Small intestine (tissue), 7 donors: ENCODE measurements at regions not wholly inside any gene's neighbourhood (a gene's known extent, or its start where the extent isn't known, plus 50 kb on each side); places are given as distances from the start of the nearest gene placed in this dataset.

ENCODE experiments used
- DNase-seq, 2 donors: peaks; one replicate each; pipeline versions ENCODE4 v3.0.0 to v3.0.0-alpha.2; 2013
- FAIRE-seq: peaks from 2 replicates; lab custom pipeline; 2012; peaks lifted over from hg19 to GRCh38; lab: Jason Lieb, UNC
- H3K27ac ChIP-seq, 3 donors: one replicate each; pipeline ENCODE4 v1.5.1; 2013; ENCODE audit warnings: low read length in 2 of 3, mild to moderate bottlenecking in 2 of 3, control low read depth in 1 of 3, inconsistent platforms in 1 of 3, low read depth in 1 of 3, moderate library complexity in 1 of 3
- H3K27me3 ChIP-seq, 3 donors: one replicate each; pipeline ENCODE4 v1.6.1; 2013; ENCODE audit warnings: low read length in 3 of 3, inconsistent platforms in 1 of 3; ENCODE audit not compliant: control insufficient read depth in 3 of 3, insufficient read depth in 3 of 3
- H3K36me3 ChIP-seq, 3 donors: one replicate each; pipeline ENCODE4 v1.6.1; 2013; ENCODE audit warnings: low read length in 3 of 3, inconsistent platforms in 1 of 3, low read depth in 1 of 3, mild to moderate bottlenecking in 1 of 3, moderate library complexity in 1 of 3; ENCODE audit not compliant: control insufficient read depth in 3 of 3, insufficient read depth in 2 of 3
- H3K4me1 ChIP-seq, 3 donors: one replicate each; pipeline ENCODE4 v1.6.1; 2013; ENCODE audit warnings: low read length in 2 of 3, inconsistent platforms in 1 of 3, low read depth in 1 of 3, mild to moderate bottlenecking in 1 of 3, moderate library complexity in 1 of 3; ENCODE audit not compliant: control insufficient read depth in 3 of 3, insufficient read depth in 2 of 3
- H3K4me3 ChIP-seq, 3 donors: one replicate each; pipeline ENCODE4 v1.5.1; 2013; ENCODE audit warnings: low read length in 3 of 3, control low read depth in 1 of 3, inconsistent platforms in 1 of 3, low read depth in 1 of 3, mild to moderate bottlenecking in 1 of 3, moderate library complexity in 1 of 3
- H3K9me3 ChIP-seq, 2 donors: one replicate each; pipeline ENCODE4 v1.6.1; 2013; ENCODE audit warnings: low read depth in 1 of 2, low read length in 1 of 2; ENCODE audit not compliant: control insufficient read depth in 2 of 2, insufficient read depth in 1 of 2
- WGBS, 3 donors: extraction: QIAGEN DNeasy Blood & Tissue Kit; methylation state at CpG; one replicate each; pipeline ENCODE4 v1.1.7; 2013; 5-methylcytosine and 5-hydroxymethylcytosine counted together
- donor health status: healthy with polysubstance abuse.
- donor health status: control.
- donor health status: control.
- donor health status: Bipolar disorder and iron deficiency.
- donor health status: healthy.

- DNase-seq (no peak), FAIRE-seq (no peak)
- Histone ChIP-seq H3K4me3 (no peak overlapping the region), H3K9me3 (no peaks in the 10 kb centered on the region), H3K27me3 (peaks cover 0 to 3% (median 0%) of the 10 kb centered on the region in 3 donors), H3K27ac (no peak overlapping the region), H3K36me3 (no peaks in the 10 kb centered on the region), H3K4me1 (no peaks in the 10 kb centered on the region)
- WGBS, 3 donors = 26 to 57% (median 50%) methylated on average over 12 of the region's 12 CpGs
Observed at GRCh38 chr6:3943331-3943765, 94.2 kb downstream of the FAM50B start.

GRCh38 chr6:3944246-3944645 lies 95.1 kb downstream of the FAM50B start:
- no peak overlapping the region for H3K27ac ChIP-seq
- WGBS, 3 donors = 76 to 86% (median 81%) methylated on average over 5 of the region's 5 CpGs
- no peaks in the 10 kb centered on the region for H3K36me3 ChIP-seq
- H3K9me3 ChIP-seq = no peaks in the 10 kb centered on the region
- FAIRE-seq = no peak
- no peak for DNase-seq
- H3K4me3 ChIP-seq = no peak overlapping the region
- H3K4me1 ChIP-seq = no peaks in the 10 kb centered on the region
- peaks cover 0 to 3% (median 0%) of the 10 kb centered on the region in 3 donors for H3K27me3 ChIP-seq

GRCh38 chr6:3946778-3947177 lies 97.6 kb downstream of the FAM50B start:
- WGBS, 3 donors = 76 to 83% (median 82%) methylated on average over 12 of the region's 12 CpGs
- H3K9me3 ChIP-seq = no peaks in the 10 kb centered on the region
- no peak overlapping the region for H3K27ac ChIP-seq
- H3K4me1 ChIP-seq = no peaks in the 10 kb centered on the region
- H3K36me3 ChIP-seq = no peaks in the 10 kb centered on the region
- DNase-seq (no peak), FAIRE-seq (no peak)
- H3K27me3 ChIP-seq = peaks cover 0 to 3% (median 0%) of the 10 kb centered on the region in 3 donors
- H3K4me3 ChIP-seq = no peak overlapping the region

GRCh38 chr6:3948866-3949265 lies 99.7 kb downstream of the FAM50B start:
- FAIRE-seq = no peak
- 83 to 91% (median 86%) methylated on average over 4 of the region's 4 CpGs for WGBS, 3 donors
- Histone ChIP-seq H3K27ac (no peak overlapping the region), H3K9me3 (no peaks in the 10 kb centered on the region), H3K36me3 (no peaks in the 10 kb centered on the region), H3K27me3 (no peaks in the 10 kb centered on the region), H3K4me3 (no peak overlapping the region), H3K4me1 (no peaks in the 10 kb centered on the region)
- no peak for DNase-seq

- H3K4me3 ChIP-seq = no peak overlapping the region
- H3K4me1 ChIP-seq = no peaks in the 10 kb centered on the region
- DNase-seq (no peak), FAIRE-seq (no peak)
- H3K36me3 ChIP-seq = no peaks in the 10 kb centered on the region
- no peaks in the 10 kb centered on the region for H3K9me3 ChIP-seq
- 80 to 88% (median 82%) methylated on average over 6 of the region's 6 CpGs for WGBS, 3 donors
- H3K27me3 ChIP-seq = no peaks in the 10 kb centered on the region
- no peak overlapping the region for H3K27ac ChIP-seq
Observed at GRCh38 chr6:3949521-3949920, 100.3 kb downstream of the FAM50B start.

- H3K27me3 ChIP-seq = no peaks in the 10 kb centered on the region
- FAIRE-seq = no peak
- no peaks in the 10 kb centered on the region for H3K36me3 ChIP-seq
- WGBS, 3 donors = 97 to 100% (median 99%) methylated on average over 1 of the region's 1 CpG
- H3K4me1 ChIP-seq = no peaks in the 10 kb centered on the region
- H3K4me3 ChIP-seq = no peak overlapping the region
- DNase-seq = no peak
- no peak overlapping the region for H3K27ac ChIP-seq
- H3K9me3 ChIP-seq = no peaks in the 10 kb centered on the region
Observed at GRCh38 chr6:3956054-3956453, 106.9 kb downstream of the FAM50B start.

- H3K27ac ChIP-seq = no peak overlapping the region
- FAIRE-seq = no peak
- 72 to 84% (median 83%) methylated on average over 1 of the region's 1 CpG for WGBS, 3 donors
Observed at GRCh38 chr6:3957321-3957720, 108.1 kb downstream of the FAM50B start.

GRCh38 chr6:3958255-3958654 lies 109.1 kb downstream of the FAM50B start:
- Histone ChIP-seq H3K27ac (no peak overlapping the region), H3K36me3 (no peaks in the 10 kb centered on the region), H3K4me1 (no peaks in the 10 kb centered on the region), H3K27me3 (no peaks in the 10 kb centered on the region), H3K4me3 (no peak overlapping the region), H3K9me3 (no peaks in the 10 kb centered on the region)
- no peak for DNase-seq
- WGBS, 3 donors = 88 to 94% (median 93%) methylated on average over 7 of the region's 7 CpGs
- no peak for FAIRE-seq

More at GRCh38 chr6:3957321-3957720, 108.1 kb downstream of the FAM50B start:
- H3K4me3 ChIP-seq = no peak overlapping the region
- no peak for DNase-seq
- H3K9me3 ChIP-seq = no peaks in the 10 kb centered on the region
- H3K27me3 ChIP-seq = no peaks in the 10 kb centered on the region
- H3K36me3 ChIP-seq = no peaks in the 10 kb centered on the region
- no peaks in the 10 kb centered on the region for H3K4me1 ChIP-seq

- DNase-seq (no peak), FAIRE-seq (no peak)
- Histone ChIP-seq H3K4me1 (no peaks in the 10 kb centered on the region), H3K4me3 (no peak overlapping the region), H3K9me3 (no peaks in the 10 kb centered on the region), H3K27me3 (no peaks in the 10 kb centered on the region), H3K27ac (no peak overlapping the region), H3K36me3 (no peaks in the 10 kb centered on the region)
- 88 to 93% (median 89%) methylated on average over 8 of the region's 8 CpGs for WGBS, 3 donors
Observed at GRCh38 chr6:3959385-3959784, 110.2 kb downstream of the FAM50B start.
